ENCODE measurements at regions not wholly inside any gene's neighbourhood (a gene's known extent, or its start where the extent isn't known, plus 50 kb on each side); places are given as distances from the start of the nearest gene placed in this dataset.

DNA sequence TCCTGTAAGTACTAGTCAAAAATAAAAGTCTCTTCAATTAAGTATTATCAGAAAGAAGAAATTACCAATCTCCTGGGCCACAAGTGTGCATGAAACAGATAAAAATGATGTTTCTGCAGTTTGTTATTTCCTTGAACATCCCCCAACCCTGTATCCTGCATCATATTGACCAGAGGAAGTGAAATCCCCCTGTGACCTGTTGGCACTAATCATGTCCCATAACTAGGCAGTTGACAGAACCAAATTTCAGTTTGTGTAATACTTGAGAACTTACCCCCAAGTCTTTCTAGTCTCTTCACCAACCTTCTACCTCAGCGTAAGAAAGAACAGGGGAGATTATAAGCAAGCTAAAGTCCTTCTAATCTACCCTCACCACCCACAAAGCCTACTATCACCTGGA is 368.2 kb upstream of the PDE4D start:
- Histone ChIP-seq H3K4me3 (ENCODE audit: low read depth, low read length, poor library complexity, severe bottlenecking) (no peak overlapping the region), H3K9me3 (ENCODE audit: low read depth, low read length, poor library complexity, severe bottlenecking) (no peaks in the 10 kb centered on the region), H3K36me3 (ENCODE audit: insufficient read depth, low read length, poor library complexity, severe bottlenecking) (no peaks in the 10 kb centered on the region), H3K27me3 (replicated peaks; ENCODE audit: insufficient read depth, low read depth, low read length, poor library complexity) (peaks cover 13% of the 10 kb centered on the region), H3K27ac (ENCODE audit: low read depth, low read length, poor library complexity, severe bottlenecking) (no peak overlapping the region), H3K4me1 (ENCODE audit: insufficient read depth, low read length, poor library complexity, severe bottlenecking) (no peaks in the 10 kb centered on the region)
- no TSS peak for BruUV-seq (replicated peaks)
- TF ChIP-seq CTCF (conservative IDR thresholded peaks at IDR 0.05; ENCODE audit: low read depth, low read length), result no peak
- TF ChIP-seq EZH2 (IDR thresholded peaks at IDR 0.05; ENCODE audit: borderline replicate concordance, low read depth, low read length, poor library complexity, severe bottlenecking), result no peak
- ChIA-PET CTCF (no interaction called here), POLR2A (ENCODE audit: low non-redundant PET) (no interaction called here)
- DNase-seq (ENCODE audit: low spot score), result no peak
- intact Hi-C loops (cut with micrococcal nuclease; ENCODE audit: unreplicated experiment), result no loop called here

DNA sequence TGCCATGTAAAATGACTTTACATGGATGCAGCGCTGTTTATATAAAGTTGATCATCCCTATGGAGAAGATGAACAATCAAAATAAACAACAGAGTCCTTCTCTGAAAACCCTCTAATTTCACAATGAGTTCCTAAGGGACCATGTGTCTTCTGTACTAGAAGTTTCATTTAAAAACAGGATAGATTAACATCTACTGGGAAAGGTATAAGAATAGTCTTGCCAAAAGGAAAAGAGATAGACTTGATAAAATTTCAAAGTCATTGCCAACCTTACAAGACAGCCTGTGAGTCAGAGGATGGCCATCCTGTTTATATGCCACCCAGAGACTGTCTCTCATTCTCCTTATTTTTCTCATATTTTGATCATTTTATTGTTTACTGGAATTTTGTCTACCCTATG is 367.1 kb upstream of the PDE4D start:
- Histone ChIP-seq H3K4me1 (ENCODE audit: insufficient read depth, low read length, poor library complexity, severe bottlenecking) (no peaks in the 10 kb centered on the region), H3K27me3 (replicated peaks; ENCODE audit: insufficient read depth, low read depth, low read length, poor library complexity) (peaks cover 16% of the 10 kb centered on the region), H3K9me3 (ENCODE audit: low read depth, low read length, poor library complexity, severe bottlenecking) (no peaks in the 10 kb centered on the region), H3K4me3 (ENCODE audit: low read depth, low read length, poor library complexity, severe bottlenecking) (no peak overlapping the region), H3K36me3 (ENCODE audit: insufficient read depth, low read length, poor library complexity, severe bottlenecking) (no peaks in the 10 kb centered on the region), H3K27ac (ENCODE audit: low read depth, low read length, poor library complexity, severe bottlenecking) (no peak overlapping the region)
- no peak for TF ChIP-seq CTCF (conservative IDR thresholded peaks at IDR 0.05; ENCODE audit: low read depth, low read length)
- TF ChIP-seq EZH2 (IDR thresholded peaks at IDR 0.05; ENCODE audit: borderline replicate concordance, low read depth, low read length, poor library complexity, severe bottlenecking), result no peak
- ChIA-PET POLR2A (ENCODE audit: low non-redundant PET) (no interaction called here), CTCF (no interaction called here)
- BruUV-seq (replicated peaks), result no TSS peak
- intact Hi-C loops (cut with micrococcal nuclease; ENCODE audit: unreplicated experiment), result no loop called here
- no peak for DNase-seq (ENCODE audit: low spot score)

- intact Hi-C loops (cut with micrococcal nuclease; ENCODE audit: unreplicated experiment), result no loop called here
- CTCF ChIA-PET, result no interaction called here
- BruUV-seq (replicated peaks), result no TSS peak
- Histone ChIP-seq H3K36me3 (ENCODE audit: insufficient read depth, low read length, poor library complexity, severe bottlenecking) (no peaks in the 10 kb centered on the region), H3K27me3 (replicated peaks; ENCODE audit: insufficient read depth, low read depth, low read length, poor library complexity) (peaks cover 16% of the 10 kb centered on the region), H3K4me1 (ENCODE audit: insufficient read depth, low read length, poor library complexity, severe bottlenecking) (no peaks in the 10 kb centered on the region), H3K27ac (ENCODE audit: low read depth, low read length, poor library complexity, severe bottlenecking) (no peak overlapping the region), H3K4me3 (ENCODE audit: low read depth, low read length, poor library complexity, severe bottlenecking) (no peak overlapping the region), H3K9me3 (ENCODE audit: low read depth, low read length, poor library complexity, severe bottlenecking) (no peaks in the 10 kb centered on the region)
- POLR2A ChIA-PET (ENCODE audit: low non-redundant PET), result no interaction called here
- no peak for TF ChIP-seq CTCF (conservative IDR thresholded peaks at IDR 0.05; ENCODE audit: low read depth, low read length)
- no peak for TF ChIP-seq EZH2 (IDR thresholded peaks at IDR 0.05; ENCODE audit: borderline replicate concordance, low read depth, low read length, poor library complexity, severe bottlenecking)
- DNase-seq (ENCODE audit: low spot score), result no peak
These were observed 366.2 kb upstream of the PDE4D start for GRCh38 chr5:60259730-60260129.

Data from A673 (cell line).